NCI-H2227 (cell line): ENCODE measurements at regions not wholly inside any gene's neighbourhood (a gene's known extent, or its start where the extent isn't known, plus 50 kb on each side); places are given as distances from the start of the nearest gene placed in this dataset.
"Not testable (repeated sequence)": the region's sequence is repeated elsewhere in the genome, so short reads cannot be mapped to it uniquely, and the experiment has no call there.

Experiments used
- DNase-seq: peaks from one replicate; lab custom pipeline; 2025; ENCODE audit not compliant: unreplicated experiment; lab: John Stamatoyannopoulos, UW

DNA sequence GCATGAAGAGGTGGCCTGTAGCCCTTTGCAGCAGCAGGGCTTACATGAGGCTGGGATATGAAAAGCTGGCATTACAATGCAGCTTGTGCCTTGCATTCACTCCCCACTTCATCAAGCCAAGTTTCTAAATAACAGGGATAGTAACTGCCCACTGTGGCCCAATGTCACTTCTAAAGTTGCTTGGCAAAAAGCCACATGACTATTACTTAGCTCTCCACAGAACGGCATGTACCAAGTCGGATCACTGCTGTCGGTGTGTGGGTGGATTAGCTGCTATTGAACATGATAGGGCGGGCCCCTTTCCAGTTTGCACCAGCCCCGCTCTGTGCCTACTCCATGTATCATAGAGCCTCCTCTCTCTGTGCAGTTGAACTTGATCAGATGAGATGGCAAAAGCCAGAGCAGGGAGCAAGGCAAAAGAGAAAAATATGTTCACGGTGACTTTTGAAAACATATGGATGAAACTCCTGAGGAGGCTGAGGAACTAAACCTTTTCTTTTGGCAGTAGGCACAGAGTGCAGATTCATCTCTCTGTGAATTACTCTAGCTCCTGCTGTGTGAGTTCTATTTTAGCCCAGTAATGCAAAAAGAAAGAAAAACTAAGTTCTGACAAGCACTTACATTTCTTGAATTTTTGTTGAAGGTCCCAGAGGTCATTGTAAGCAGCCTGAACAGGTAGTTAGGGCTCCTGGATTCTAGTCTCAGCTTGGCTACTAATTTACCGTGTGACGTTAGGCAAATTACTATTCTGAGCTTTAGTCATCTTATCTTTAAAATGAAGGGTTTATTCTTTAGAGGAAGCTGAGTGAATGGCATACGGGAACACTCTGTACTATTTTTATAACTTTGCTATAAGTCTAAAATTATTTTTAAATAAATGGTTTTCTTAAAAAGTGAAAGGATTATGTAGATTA is 125.6 kb upstream of the NBPF9 start:
- not testable (repeated sequence) for DNase-seq

DNA sequence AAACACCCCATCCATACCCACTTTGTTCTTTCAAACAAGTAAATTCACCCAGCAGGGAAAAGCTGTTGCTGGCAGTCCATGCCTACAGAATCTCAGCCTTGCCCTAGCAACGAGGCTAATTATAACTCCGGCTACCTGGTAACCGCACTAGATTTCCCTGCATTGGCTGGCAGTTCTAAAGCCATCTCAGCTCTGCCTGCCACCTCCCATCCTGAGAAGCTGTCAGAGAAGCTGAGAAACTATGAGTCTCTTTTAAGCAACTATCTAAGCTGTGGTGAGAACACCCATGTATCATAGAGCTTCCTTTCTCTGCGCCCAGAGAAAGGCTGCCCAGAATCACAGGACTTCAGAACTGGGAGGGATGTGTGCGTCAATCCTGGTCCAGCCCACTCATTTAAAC is 126.5 kb upstream of the NBPF9 start:
- not testable (repeated sequence) for DNase-seq

DNA sequence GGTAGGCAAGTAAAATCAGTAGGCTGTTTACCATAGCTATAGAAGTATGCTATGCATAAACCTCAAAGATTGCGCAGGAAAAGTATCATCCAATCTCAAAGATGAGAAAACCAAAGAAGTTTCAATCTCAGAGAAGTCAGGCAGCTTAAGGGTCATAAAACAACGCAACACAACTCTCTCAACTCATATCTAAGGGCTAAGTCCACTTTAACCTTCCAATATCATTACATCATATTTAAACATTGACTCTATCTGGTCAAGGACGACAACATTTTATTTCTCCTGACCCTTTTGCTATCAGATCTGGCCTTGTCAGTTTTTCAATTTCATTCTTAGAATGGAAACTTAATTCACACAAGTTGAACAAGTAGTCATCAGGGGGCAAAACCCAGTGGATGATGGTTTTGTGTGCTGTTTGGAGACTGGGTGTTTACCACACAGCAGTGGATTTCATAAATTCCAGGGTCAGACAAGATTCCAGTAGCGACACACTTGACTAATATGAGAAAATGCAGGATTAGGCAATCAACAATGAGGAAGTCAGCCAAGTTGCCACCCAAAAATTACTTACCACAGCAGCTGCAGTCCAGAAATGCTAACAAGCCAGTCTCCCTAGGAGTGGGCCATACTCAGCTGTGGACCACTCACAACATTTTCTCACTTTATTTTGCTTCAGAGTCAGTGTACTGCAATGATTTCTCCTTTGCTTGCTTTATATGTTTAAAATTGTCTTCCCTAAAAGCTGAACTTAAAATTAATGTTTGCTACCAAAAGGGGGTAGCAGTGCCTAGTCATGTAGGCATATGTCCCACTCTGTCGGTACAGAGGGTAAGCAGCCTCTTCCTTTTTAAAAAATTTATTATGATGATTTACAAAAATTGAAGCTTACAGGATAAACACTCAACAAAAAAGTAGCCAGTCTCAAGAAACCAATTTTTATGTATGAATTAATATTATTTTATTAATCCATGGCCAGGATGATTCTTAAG is 131.9 kb upstream of the NBPF9 start:
- DNase-seq, result not testable (repeated sequence)

DNA sequence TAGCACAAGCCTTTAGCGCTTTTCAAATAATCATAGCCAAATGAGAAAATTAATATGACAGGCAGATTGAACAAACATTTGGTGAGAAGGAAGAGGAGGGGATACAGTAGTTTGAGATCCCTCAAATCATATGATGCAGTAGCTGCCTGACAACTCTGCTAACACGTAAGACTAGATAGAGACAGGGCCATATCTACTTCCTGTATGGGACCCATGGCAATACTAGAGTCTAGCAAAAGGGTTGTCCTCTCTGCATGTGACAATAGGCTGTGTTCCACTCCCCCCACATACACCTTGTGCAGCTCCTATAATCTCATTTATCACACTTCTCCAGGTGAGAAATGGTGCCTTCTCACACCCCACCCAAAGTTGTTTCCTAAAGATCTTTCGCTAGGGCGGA is 134.2 kb upstream of the NBPF9 start:
- not testable (repeated sequence) for DNase-seq

DNA sequence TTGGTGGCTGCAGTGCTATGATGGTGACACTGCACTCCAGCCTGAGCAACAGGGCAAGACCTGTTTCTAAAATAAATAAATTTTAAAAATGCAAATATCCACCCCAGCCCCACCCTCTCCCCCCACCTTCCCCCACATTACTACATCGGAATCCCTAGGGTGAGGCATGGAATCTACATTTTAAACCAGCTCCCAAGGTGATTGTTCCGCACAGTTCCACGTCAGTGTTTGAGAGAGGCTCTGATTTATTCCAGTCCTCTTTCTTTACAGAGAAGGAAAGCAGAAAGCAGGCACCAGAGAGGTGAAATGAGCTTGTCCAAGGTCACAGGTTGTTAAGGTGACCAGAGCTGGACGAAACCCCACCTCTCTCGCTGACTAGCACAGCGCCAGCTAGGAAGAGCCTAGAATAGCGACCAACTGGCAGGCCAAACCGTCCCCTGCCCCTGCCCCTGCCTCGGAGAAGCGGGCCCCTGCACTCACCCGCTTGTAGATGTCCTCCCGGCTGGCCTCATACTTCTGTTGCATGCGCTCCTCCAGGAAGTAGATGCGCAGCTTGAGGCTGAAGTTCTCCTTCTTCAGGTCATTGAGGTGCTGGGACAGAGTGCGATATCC is 136.7 kb upstream of the NBPF9 start:
- not testable (repeated sequence) for DNase-seq

DNA sequence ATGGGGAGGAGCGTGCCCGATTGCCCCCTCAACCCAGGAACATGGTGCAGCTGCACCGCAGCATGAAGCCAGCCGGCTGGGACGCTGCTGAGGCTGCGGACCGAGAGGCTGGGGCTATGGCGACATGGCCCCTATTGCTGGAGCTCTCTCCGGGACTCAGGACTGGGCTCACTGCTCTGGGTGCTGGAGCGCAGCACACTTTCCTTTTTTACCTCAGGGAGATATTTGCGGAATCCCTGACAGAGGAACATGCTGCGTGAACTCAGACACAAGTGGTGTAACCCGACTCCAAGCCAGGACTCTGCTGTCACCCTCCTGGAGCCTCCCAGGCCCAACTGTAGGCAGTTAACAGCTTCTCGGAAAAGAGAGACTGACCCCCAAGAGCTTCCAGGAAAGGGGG is 137.2 kb upstream of the NBPF9 start:
- DNase-seq, result not testable (repeated sequence)

DNA sequence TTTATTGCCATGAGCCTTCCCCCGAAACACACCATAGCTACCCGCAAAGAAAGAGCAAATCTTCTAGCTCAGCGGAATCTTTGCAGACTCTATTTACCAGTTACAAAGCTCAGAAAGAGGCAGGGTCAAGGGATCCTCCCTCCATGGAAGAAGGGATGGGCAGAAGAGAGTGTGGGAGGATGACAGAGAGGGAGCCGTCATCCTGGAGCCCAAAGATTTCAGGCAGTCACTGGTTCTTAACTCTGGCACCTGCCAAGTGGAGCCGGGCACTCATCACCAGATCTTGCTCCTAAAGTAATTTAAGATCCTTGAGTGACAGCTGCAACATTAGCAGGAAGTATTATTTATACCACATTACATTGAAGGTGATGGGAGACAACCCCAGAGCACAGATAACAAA is 137.9 kb upstream of the NBPF9 start:
- not testable (repeated sequence) for DNase-seq

DNA sequence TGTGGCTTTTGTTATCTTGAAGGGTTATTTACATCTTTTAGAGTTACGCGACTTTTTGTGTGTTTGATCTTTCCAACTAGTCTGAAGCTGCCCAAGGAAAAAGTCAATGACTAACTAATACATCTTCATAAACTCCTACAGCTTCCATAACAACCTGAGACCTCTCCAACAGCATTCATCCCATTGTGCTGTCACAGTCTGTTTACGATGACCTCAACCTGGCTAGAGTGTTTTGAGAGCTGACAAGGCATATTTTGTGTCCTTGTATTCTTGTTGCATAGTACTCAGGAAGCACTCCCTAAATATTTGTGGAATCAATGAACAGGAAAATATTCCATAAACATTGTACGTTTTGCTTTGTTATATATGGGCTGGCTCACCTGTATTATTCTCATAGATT is 140.2 kb upstream of the NBPF9 start:
- DNase-seq, result not testable (repeated sequence)

DNA sequence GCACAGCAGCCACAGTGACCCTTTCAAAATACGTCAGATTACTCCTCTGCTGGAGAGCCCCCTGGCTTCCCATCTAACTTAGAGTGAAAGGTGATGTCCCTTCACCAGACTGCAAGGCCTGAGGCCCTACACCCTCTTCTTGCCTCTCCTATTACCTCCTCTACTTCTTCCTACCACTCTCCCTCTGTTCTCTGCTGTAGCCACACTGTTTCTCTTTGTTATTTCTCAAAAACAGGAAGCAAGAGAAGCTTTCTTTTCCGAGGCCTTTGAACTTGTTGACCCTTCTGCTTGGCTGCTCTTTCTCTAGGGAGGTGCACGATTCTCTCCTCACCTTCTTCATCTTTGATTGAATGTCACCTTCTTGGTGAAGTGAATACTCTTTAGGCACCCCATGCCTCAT is 141.3 kb upstream of the NBPF9 start:
- DNase-seq, result not testable (repeated sequence)

DNA sequence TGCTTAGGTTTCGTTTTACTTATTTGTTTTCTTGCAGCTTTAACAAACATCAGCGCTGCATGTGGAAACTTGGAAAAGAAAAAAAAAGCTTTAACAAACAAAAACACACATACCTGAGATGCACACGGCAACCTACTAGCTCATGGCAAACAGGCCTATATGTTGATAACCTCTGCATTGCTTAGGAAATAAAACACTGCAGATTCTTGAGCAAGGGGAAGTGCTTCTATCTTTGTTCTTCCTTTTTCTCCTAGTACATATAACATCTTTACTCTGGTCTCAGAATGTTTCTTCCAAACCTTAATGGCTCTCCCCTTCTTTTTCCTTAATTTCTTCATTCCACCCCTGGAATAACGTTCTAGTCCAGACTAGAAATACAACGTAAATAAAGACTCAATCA is 142.9 kb upstream of the NBPF9 start:
- DNase-seq, result not testable (repeated sequence)

DNA sequence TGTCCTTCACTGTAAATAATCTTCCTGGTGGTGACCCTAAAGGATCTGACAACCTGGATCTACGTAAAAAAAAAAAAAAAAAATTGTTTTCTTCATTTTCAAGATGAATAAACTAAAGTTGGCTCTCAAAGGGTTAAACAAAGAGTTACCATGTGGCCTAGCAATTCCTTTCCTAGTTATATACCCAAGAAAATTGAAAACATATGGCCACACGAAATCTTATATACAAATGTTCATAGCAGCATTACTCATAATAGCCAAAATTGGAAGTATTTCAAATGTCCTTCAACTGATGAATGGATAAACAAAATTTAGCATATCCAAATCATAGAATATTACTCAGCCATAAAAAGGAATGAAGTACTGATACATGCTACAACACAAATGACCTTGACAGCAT is 145.3 kb upstream of the NBPF9 start:
- not testable (repeated sequence) for DNase-seq

DNA sequence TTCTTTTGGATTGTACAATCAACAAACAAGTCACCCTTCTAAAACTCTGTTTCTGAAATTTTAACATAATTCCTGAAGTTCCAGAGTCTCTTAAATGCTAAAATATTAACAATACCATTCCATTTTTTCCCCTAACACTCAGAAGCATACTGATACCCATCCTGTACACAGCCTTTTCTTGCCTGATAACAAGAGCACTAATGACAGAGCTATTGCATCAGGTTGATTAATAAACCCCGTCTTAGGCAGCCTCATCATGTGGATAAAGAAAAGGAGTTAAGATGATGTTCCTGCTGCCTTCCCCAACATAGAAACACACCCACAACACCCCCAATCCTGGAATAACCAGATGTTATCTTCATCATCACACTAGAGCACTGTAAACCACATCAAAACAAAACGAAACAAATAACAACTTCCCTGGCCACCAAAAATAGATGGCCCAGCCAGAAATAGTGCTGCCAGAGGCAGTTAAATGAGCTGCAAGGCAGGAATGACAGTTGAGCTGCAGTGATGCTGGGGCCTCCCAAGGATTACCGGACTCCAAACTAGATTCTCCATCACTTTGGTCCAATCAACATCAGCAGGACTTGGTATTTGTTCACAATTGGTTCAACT is 146.6 kb upstream of the NBPF9 start:
- not testable (repeated sequence) for DNase-seq

DNA sequence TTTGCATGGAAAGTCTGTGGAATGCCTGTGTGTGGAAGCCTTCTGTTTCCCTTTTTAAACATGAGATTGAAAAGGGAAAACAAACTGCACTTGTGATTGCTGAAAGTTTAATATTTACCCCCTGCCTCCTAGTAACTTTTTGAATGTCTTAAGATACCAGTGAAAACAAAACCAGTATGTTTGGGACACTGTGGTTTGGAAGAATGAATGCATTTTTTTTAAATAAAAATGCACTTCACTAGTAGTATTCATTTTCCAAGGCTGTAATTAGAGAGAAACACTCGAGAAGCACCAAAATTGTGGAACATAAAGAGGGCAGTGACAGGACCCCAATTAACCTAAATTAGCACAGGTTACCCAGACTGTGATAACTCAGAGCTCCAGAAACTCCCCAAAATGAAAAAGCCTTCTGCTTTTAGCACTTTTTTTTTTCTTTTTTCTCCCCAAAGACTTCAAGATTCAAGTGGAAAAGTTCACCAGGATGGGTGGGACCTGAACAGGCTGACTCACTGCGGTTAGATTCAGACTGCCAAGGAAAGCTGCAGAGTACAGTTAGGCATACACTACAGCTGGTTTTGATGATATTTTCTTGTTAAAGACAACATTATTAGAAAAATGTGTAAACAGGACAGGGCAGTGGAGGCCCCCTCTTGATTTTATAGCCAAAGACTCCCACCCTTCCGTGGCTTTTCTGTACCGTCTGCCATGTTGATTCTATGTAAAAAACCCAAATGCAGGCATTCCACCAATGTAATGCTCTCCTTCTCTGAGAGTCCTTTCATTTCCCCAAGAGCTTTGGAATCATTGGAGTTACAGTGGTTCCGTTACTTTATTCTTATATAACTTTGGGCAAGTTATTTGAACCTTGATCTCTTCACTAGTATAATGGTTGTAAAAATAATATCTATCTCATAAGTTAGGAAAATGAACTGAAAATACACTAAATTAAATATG is 151.8 kb upstream of the NBPF9 start:
- DNase-seq, result not testable (repeated sequence)

DNA sequence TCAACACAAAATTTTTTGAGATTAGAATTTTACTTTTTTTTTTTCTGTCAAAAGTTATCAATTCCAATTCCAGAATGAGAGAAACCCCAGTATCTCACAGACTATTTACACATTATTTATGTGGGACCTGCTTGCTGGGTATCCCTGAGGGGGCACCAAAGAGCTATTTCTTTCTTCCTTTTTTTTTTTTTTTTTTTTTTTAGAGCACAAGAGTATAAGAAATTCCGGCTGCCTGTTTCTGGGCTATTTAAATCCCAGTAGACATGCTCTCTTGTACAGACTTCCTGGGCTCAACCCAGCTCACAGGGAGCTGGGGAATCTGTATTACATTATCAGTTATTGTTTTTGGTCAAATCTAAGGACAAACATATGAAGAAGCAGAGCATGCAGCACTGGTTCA is 156.9 kb upstream of the NBPF9 start:
- DNase-seq, result not testable (repeated sequence)

DNA sequence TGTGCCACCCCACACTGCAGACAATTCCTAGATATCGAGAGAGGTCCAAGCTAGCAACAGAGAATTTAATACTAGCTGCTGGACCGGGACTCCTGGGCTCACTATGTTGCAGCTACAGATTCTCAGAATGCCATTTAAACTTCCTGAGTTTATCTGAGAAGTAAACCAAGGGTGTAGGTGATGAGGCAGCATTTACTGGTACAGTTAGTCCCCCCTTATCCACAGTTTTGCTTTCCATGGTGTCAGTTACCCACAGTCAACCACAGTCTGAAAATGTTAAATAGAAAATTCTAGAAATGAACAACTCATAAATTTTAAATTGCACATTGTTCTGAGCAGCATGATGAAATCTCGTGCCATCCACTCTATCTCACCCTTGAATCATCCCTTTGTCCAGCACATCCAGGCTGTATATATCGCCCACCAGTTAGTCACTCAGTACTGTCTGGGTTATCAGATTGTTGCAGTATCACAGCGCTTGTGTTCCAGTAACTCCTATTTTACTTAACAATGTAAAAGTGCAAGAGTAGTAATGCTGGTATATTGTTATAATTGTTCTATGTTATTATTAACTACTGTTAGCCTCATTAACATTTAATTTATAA is 157.5 kb upstream of the NBPF9 start:
- DNase-seq, result not testable (repeated sequence)

DNA sequence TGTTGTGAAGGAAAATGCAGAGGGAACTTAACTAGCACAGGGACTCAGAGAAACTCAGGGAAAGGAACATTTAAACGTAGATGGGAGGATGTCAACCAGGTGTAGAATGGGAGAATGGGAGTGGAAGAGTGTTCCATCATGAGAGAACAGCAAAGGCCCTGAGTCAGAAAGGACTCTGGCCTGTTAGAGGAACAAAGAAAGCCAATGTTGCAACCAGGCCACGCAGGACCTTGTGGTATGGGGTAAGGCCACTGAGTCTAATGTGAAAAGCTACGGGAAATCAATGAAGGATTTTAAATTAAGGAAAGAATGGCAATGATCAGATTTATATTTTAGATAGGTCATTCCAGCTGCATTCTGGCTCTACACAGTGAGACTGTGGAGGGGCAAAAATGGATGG is 163.9 kb upstream of the NBPF9 start:
- not testable (repeated sequence) for DNase-seq

DNA sequence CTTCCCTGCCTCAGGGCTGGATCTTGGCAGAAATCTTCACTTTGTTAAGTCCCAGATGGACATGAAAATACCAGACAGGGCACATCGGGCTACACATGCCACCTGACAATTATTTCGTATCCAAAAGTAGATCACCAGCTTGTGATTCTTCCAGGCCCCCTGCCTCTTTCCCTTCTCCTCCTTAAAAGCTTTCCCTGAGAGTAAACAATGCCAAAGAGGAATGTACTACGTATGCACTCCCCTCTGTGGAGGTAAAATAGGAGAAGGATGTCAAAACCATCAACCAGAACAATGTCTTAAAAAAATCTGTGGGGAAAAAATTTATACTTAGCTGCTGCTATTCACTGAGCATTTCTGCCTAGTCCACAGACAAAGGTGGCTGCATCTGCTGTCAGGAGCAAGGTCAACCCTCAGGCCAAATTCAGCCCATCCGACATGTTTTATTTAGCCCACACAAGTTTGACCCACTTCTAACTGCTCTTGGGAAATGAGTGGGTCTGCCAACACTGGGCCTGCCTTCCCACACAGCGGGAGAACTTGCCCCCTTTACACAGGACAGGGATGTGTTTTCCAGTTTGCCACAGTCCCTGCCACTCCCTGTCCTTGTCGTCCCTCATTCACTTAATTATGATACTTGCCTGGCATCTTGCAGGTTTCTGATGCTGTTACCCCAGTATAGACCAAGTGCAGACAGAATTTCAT is 165.8 kb upstream of the NBPF9 start:
- DNase-seq, result not testable (repeated sequence)

DNA sequence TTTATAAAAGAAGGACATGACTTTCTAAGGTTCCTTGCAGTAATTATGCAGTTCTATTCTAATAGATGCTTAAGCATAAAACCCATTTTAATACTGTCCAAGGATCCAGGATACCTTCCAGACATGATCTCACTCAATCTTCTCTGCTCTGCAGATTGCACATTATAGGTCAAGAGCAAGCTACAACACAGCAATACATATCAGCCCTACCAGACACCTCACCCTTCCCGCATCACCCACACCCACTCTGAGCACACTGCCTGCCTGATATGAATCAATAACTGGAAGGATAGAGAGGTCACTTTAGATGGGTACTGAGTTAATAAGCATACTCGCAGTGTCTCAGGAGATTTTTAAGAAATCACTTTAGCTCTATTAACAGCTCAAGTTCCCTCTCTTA is 166.5 kb upstream of the NBPF9 start:
- not testable (repeated sequence) for DNase-seq
